ENCODE measurements at regions not wholly inside any gene's neighbourhood (a gene's known extent, or its start where the extent isn't known, plus 50 kb on each side); places are given as distances from the start of the nearest gene placed in this dataset.

GRCh38 chr16:65938083-65938482, 428.4 kb upstream of the CDH5 start:
- Histone ChIP-seq H3K36me3 (ENCODE audit: control insufficient read depth, insufficient read depth, low read length) (no peaks in the 10 kb centered on the region), H3K27ac (ENCODE audit: insufficient read depth, low read length) (no peak overlapping the region), H4K91ac (ENCODE audit: insufficient read depth, low read depth, low read length) (no peak overlapping the region), H3K27me3 (ENCODE audit: control insufficient read depth, insufficient read depth, low read length) (peaks cover 4% of the 10 kb centered on the region; the same call in 1 of the 2 replicates), H3K9ac (ENCODE audit: low read depth, low read length) (no peak overlapping the region), H3K4me1 (ENCODE audit: control insufficient read depth, insufficient read depth, low read length) (peaks cover 3% of the 10 kb centered on the region; the same call in 1 of the 2 replicates), H3K4me2 (ENCODE audit: low read depth, low read length) (no peak overlapping the region), H2BK120ac (ENCODE audit: low read depth, low read length) (no peak overlapping the region), H3K4me3 (ENCODE audit: insufficient read depth, low read depth, low read length) (no peak overlapping the region), H3K4ac (ENCODE audit: low read depth, low read length) (no peak overlapping the region), H3K56ac (ENCODE audit: extremely low read depth, insufficient read depth, low read length) (no peak overlapping the region), H2AK5ac (ENCODE audit: low read depth, low read length) (no peak overlapping the region), H2BK20ac (ENCODE audit: low read depth, low read length) (no peak overlapping the region), H2BK15ac (ENCODE audit: low read depth, low read length) (no peak overlapping the region), H3K23ac (ENCODE audit: low read depth, low read length) (no peak overlapping the region), H2AFZ (replicated peaks; ENCODE audit: low read length, poor library complexity) (no peak overlapping the region), H4K20me1 (ENCODE audit: insufficient read depth, low read length) (no peaks in the 10 kb centered on the region), H2AK9ac (replicated peaks; ENCODE audit: low read depth, low read length, poor library complexity) (no peak overlapping the region), H2BK5ac (ENCODE audit: low read depth, low read length, poor library complexity, severe bottlenecking) (no peak overlapping the region), H4K8ac (ENCODE audit: low read depth in 2 of 2, low read length in 2 of 2) (no peak overlapping the region), H3K18ac (ENCODE audit: low read depth, low read length) (no peak overlapping the region), H3K79me1 (ENCODE audit: low read depth in 1 of 2, low read length in 2 of 2) (no peaks in the 10 kb centered on the region), H3K14ac (replicated peaks; ENCODE audit: low read depth, low read length) (no peak overlapping the region), H3K9me3 (ENCODE audit: control insufficient read depth, insufficient read depth, low read length) (no peaks in the 10 kb centered on the region), H4K5ac (ENCODE audit: low read depth, low read length) (no peak overlapping the region), H3K9me1 (ENCODE audit: insufficient read depth, low read length) (no peaks in the 10 kb centered on the region)
- ATAC-seq (ENCODE audit: low read depth) = no peak
- in situ Hi-C loops (cut with MboI; ENCODE audit: low sequenced_read_pairs) (no loop called here), dilution Hi-C loops (cut with HindIII; ENCODE audit: low sequenced_read_pairs, unreplicated experiment) (no loop called here), intact Hi-C loops (cut with micrococcal nuclease) (no loop called here)
- WGBS, 2 experiments (ENCODE audit: extremely low coverage in 2 of 2, insufficient read length in 1 of 2) = no CpG with 5 or more reads among the region's 1 CpG
- DNase-seq = no peak
- POLR2A ChIA-PET (ENCODE audit: unreplicated experiment) = no interaction called here
- BruUV-seq (replicated peaks) = no TSS peak
- no peak for TF ChIP-seq CHD1 (IDR thresholded peaks at IDR 0.05; ENCODE audit: low read depth, low read length)
- no peak for TF ChIP-seq MAFK (IDR thresholded peaks at IDR 0.05; ENCODE audit: low read depth, low read length)
- TF ChIP-seq MXI1 (IDR thresholded peaks at IDR 0.05; ENCODE audit: borderline replicate concordance, low read depth, low read length) = no peak
- no peak for TF ChIP-seq USF2 (IDR thresholded peaks at IDR 0.05; ENCODE audit: low read depth, low read length)
- no peak for TF ChIP-seq BHLHE40 (IDR thresholded peaks at IDR 0.05; ENCODE audit: low read depth, low read length)
- CTCF ChIA-PET = no interaction called here
